ENCODE measurements at regions not wholly inside any gene's neighbourhood (a gene's known extent, or its start where the extent isn't known, plus 50 kb on each side); places are given as distances from the start of the nearest gene placed in this dataset.
"Not testable (repeated sequence)": the region's sequence is repeated elsewhere in the genome, so short reads cannot be mapped to it uniquely, and the experiment has no call there.

DNA sequence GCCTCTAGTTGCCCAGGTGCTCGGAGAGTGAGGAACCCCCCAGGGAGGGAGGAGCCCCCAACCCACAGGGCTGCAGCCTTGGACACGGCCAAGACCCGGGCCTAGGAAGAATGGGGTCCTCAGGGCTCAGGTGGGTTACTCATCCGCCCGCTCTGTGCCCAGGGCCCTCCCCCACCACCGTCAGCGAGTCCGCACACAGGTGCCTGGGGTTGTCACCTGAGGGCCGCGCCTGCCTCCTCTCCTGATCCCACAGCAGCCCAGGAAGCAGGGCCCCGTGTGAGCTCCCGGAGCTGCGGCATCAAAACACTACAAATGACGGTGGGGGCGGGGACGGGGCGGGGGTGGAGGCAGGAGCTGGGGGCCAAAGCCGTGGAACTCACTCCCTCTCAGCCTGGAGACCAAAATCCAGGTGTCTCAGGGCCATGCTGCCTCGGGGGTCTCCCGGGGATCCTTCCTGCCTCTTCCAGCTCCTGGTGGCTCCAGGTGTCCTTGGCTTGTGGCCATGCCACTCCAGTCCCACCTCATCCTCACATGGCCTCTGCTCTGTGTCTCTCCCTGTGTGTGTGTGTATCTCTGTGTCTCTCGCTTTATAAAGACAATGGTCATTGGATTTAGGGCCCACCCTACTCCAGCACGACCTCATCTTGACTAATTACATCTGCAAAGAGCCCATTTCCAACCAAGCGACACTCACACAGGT, 172.7 kb downstream of the NPIPB11 start:
- 91 to 95% (median 92%) methylated on average over 18 to 22 of the region's 23 CpGs for WGBS, 3 donors
- not testable (repeated sequence) for H3K27ac ChIP-seq (ENCODE audit: low read depth, low read length)

DNA sequence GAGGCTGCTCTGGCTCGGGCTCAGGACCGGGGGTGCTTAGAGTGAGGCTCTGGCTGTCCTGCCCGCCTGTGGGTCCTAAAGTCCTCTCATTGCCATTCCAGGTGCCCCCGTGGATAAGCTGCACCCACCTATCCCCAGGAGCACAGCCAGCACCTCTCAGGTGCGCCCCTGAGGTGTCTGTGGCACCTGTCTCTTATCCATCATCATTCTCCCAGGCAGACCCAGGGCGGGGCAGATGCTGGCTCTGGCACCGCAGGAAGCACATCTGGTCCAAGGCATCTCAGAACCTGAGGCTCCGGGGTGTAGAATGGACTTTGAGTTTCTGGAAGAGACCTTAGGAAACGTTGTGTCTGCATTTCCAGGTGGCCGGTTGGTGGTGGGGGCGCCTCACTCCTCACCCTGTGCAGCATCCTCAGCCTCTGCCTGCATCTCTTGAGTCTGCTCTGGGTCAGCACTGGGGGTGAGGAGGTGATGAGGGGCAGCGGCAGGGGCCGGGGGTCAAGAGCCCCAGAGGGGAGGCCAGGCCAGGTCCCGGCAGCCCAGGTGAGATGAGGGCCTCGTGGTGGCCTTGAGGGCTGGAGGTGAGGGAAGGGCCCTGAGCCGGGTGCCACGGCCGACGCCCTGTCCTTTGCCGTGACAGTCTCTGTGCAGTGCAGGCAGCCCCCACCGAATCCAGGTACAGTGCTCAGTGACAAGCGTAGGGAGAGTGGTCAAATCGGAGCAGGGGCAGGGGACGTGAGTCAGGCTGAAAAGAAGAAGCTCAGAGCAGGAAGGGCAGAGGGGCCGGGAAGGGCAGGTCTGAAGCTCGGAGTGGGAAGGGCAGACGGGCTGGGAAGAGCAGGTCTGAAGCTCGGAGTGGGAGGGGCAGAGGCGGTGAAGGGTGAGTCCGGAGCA, 173.5 kb downstream of the NPIPB11 start:
- WGBS, 3 donors, result 84 to 96% (median 94%) methylated on average over 30 of the region's 30 CpGs
- H3K27ac ChIP-seq (ENCODE audit: low read depth, low read length), result no peak overlapping the region

DNA sequence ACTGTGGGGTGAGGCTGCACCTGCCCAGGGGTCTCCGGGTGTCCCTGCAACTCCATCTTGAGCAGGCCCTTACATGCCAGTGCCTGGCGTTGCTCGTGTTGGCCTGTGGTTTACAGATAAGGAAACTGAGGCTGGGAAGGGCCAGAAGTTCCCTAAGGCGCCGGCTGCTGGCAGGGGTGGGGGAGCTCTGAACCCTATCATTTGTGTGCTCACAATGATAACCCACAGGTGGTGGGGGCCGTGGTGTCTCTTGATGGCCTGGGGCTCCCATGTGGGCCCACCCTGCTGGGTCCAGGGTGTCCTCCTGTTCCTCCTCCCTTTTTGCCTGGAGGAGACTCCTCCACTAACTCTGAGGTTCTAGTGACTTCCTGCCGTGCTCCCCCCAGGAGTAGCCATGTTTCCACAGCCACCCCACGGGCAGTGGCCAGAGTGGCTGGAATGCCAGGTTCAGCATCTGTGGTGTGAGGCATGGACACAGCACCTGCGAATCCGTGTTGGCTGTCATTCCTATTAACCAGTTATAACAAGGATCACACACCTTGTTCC, 174.3 kb downstream of the NPIPB11 start:
- WGBS, 3 donors, result 81 to 93% (median 92%) methylated on average over 9 to 10 of the region's 10 CpGs
- H3K27ac ChIP-seq (ENCODE audit: low read depth, low read length), result not testable (repeated sequence)

DNA sequence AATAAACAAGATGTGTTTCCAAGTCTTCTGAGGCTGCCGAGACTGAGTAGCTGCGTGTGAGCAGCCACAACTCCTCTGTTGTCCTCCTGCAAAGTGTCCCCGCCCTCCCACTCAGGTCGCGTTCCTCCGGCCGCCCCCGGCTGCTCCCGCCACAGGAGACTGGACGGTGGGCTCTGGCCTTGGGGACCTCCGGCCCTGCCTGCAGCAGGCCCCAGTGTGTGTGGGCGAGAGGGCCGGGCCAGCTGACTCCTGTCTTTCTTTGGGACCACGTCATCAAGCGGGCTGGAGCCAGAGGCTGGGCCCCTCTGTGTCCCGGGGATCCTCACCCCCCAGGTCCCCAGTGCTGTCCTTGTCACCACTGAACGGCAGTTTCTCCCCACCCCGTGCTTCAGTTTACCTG, 175.3 kb downstream of the NPIPB11 start:
- no peak overlapping the region for H3K27ac ChIP-seq (ENCODE audit: low read depth, low read length)
- 61 to 86% (median 63%) methylated on average over 15 to 18 of the region's 18 CpGs for WGBS, 3 donors

DNA sequence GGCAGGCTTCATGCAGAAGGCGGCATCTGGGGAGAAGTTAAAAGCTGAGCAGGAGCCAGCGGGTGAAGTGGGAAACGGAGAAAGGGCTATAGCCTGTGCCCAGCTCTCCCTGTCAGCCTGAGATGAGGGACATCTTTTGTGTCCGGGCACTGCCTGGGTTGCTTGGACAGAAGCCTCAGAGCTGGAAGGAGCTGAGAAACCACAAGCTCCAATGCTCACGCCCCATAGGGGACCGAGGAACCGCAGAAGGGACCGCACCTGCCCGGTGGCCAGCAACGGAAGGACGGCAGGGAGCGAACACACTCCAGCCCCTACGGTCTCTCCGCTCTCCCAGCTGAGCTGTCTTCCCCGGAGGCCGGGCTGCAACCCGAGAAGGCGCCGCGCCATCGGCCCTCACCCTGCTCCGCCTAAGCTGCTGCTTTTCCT, 175.8 kb downstream of the NPIPB11 start:
- no peak overlapping the region for H3K27ac ChIP-seq (ENCODE audit: low read depth, low read length)
- WGBS, 3 donors, result 67 to 75% (median 69%) methylated on average over 22 of the region's 22 CpGs

DNA sequence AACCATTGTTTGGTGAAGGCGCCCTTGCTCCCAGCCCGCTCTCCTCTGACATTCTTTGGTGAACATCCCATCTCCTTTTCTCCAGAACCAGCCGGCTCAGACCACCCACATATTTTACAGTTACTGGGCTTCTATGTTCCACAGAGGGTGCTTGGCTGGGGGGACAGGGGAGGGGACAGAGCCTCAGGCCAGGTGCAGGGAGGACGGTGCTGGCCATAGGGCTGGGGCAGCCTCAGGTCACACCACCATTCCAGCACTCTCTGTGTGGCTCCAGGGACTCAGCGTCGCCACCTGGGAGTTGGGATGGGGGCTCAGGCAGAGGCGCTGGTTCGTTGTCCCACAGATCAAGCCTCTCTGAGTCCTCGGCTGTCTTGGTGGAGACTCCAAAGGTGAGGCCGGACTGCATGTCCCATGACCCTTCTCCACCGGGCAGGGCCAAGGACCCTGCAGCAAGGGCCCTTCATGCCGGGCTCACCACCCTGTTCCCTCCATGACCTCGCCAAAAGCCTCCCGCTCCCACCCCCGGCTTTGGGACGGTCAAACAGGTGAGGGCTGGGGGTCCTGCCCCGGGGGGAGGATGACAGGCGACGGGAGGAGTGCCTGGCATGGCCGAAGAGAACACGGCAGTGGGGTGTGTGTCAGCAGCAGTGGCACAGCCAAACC, 176.4 kb downstream of the NPIPB11 start:
- WGBS, 3 donors, result 88 to 89% (median 89%) methylated on average over 21 of the region's 21 CpGs
- not testable (repeated sequence) for H3K27ac ChIP-seq (ENCODE audit: low read depth, low read length)

DNA sequence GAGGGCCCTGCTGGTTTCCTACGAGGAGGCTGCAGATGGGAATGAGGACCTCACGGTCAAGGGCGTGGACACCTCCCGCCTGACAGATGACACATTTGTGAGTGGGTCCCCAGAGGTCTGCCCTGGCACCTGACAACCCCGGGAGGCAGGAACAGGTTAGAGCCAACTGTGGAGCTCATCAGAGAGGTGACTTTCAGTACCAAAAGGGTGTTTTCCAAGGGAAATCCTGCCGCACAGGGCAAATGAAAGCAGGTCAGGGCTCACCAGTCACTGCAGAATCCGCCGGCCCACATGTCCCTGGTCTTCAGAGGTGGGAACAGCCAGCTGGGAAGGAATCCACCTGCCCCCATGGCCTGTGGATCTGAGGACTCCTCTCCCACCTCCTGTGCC, 176.9 kb downstream of the NPIPB11 start:
- WGBS, 3 donors, result 71 to 82% (median 76%) methylated on average over 8 of the region's 8 CpGs
- not testable (repeated sequence) for H3K27ac ChIP-seq (ENCODE audit: low read depth, low read length)

DNA sequence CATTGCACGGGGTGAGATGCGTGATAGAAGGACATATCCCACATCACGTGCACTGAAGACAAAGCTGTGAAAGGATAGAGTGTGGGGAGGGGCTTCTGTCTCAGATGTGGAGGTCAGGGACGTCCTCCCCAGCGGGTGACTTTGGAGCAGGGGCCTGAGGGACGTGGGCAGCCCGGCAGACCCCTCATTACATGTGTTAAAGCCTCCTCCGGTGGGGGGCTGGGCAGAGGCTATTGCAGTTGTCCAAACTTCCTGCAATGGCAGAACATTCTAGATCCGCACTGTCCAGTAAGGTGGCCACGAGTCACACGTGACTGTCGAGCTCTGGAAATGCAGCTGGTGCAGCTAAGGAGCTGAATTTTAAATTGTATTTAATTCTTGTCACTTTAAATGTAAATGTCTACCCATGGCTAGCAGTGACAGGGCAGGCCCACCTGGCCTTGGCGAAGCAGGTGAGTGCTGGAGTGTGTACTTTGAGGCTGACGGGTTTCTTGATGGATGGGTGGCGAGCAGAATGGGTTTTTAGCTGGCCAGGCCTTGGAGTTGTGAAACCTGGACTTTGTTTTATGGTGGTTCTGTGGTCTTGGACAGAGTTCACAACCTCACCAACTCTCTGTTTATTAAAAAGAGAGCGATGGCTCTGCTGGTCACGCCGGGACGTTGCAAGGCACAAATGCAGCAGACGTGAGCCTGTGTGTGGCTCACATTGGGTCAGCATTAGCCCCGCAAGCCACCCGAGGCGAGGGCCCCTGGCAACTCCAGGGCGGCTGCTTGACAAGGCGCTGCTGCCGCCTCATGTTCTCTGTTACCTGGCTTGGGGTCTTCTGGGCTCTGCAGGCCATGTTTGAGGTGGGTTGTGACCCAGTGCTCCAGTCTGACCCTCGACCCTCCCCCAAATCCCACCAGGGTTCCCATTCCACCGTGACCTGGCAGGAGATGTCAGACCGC, 177.6 kb downstream of the NPIPB11 start:
- H3K27ac ChIP-seq (ENCODE audit: low read depth, low read length), result not testable (repeated sequence)
- 90 to 91% (median 91%) methylated on average over 27 to 28 of the region's 29 CpGs for WGBS, 3 donors

DNA sequence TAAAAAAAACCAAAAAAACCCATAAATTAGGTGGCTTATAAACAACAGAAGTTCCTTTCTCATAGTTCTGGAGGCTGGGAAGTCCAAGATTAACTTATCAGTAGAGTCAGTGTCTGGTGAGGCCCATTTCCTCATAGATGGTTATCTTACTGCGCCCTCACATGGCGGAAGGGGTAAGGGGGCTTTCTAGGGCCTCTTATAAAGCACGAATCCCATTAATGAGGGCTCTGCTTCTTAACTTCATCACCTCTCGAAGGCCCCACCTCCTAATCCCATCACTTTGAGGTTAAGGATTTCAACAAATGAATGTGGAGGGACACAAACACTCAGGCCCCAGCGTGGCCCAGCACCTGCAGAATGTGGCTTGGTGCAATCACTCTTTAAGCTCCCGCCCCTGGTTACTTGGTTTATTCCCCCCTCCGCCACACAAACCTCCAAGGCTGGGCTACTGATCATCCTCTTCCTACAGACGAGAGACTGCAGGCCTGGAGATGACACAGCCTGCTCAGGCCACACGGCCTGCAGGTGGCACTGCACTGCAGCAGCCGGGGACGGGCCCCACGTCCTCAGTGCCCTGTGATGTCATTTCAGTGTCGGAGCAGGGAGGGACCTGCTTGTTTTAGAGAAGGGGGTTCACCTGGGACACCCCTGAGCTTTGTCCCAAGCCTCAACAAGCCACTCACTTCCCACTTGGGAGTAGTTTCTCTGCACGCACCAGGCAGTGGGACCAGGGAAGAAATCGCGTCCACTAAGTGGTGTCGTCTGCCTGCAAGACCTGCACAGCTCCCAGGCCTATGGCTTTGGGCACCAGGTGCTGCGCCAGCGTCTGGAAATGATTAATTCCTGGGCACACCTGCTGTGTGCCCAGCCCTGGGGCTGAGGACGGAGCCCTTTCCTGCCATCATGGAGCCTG, 178.5 kb downstream of the NPIPB11 start:
- not testable (repeated sequence) for H3K27ac ChIP-seq (ENCODE audit: low read depth, low read length)
- WGBS, 3 donors, result 42 to 56% (median 55%) methylated on average over 17 to 19 of the region's 20 CpGs

DNA sequence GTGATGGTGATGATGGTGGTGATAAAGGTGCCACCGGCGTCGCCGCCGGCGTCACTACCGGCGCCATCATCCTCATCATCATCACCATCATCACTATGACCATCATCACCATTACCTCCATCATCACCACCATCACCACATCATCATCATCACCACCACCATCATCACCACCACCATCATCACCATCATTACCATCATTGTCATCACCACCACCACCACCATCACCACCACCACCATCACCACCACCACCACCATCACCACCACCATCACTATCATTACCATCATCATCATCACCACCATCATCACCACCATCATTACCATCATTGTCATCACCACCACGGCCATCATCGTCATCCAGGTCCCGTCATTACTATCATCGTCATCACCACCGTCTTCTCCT, 179.7 kb downstream of the NPIPB11 start:
- no peak overlapping the region for H3K27ac ChIP-seq (ENCODE audit: low read depth, low read length)
- WGBS, 3 donors, result no CpG with 5 or more reads among the region's 13 CpGs

DNA sequence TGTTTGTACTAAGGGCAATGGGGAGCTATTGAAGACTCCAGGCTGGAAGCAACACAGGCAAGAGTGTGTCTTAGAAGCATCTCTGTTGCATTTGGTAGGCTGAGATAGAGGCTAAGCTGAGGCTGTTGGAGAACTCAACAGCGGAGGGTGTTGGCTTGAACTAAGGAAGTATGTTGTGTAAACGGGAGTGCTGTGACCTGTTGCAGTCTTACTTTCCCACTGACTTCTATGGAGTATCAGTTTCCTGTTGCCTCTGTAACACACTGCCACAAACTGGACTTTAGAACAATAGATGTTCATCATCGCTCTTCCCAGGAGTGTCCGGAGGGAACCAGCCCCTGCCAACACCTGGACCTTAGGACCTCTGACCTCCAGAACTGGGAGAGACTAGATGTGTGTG, 181.8 kb downstream of the NPIPB11 start:
- 46 to 83% (median 58%) methylated on average over 4 of the region's 4 CpGs for WGBS, 3 donors
- H3K27ac ChIP-seq (ENCODE audit: low read depth, low read length), result not testable (repeated sequence)

DNA sequence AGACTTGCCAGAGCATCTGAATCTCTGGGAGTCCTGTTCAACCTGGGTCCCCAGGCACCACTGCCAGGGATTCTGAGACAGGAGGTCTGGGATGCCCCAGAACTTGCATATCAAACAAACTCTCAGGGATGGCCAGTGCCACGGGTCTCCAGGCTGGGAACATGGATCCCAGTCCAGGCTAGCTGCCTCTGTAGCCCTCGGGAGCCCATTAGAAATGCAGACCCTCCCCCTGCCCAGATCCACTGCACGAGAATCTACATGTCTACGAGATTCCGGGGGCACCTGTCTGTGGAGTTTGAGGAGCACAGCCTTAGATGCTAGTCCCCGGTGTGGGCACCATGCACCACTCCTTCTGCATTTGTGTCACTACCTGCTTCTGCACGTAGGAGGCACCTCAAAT, 183.9 kb downstream of the NPIPB11 start:
- whole genome bisulfite sequencing, 3 donors, result 93 to 98% (median 95%) methylated on average over 5 to 6 of the region's 7 CpGs
- not testable (repeated sequence) for H3K27ac ChIP-seq (ENCODE audit: low read depth, low read length)

DNA sequence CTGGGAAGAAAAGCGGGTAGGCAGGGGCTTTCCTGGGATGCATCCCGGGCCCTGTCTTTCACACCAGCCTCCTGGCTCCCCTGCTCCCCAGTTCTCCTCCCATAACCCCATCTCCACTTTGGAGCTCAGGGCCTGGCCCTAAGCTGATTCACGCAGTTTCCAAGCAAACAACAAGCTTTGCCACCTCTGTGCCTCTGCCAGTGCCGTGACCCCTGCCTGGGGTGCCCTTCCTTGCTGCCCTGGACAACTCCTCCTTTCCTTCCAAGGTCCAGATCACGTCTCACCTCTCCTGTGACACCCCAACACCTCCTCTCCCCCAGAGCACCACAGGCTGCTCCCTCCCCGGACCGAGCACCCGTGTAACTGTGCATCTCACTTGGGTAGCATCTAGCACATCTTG, 184.5 kb downstream of the NPIPB11 start:
- 79 to 93% (median 90%) methylated on average over 6 to 8 of the region's 8 CpGs for WGBS, 3 donors
- H3K27ac ChIP-seq (ENCODE audit: low read depth, low read length), result not testable (repeated sequence)

DNA sequence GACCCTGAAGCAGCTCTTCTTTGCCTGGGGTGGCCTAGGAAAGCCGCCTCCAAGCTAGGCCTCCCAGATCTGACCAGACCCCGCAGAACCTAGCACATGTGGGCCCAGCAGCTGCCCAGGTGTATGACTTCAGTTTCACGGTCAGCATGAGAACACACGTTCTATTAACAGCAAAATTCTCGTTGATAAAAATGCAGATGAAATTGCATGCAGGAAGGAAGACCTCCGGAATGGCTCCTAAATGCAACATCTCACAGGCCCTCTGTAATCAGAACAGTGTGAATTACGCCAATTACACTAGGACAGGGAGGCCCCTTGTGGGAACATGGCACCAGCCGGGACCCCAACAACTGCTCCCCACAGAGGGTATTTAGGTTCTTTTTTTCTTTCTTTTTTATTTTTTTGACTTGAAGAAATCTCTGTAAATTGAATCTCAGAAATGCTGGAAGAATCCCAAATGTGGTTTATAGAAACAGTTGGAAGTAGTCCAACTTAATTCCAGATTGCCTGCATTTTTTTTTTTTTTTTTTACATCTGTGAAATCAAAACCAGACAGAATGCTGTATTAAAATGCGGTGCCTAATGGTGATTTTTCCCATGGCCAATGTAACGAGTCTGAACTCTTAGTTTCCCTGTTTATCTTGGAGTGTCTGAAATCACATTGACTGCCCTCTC, 185.1 kb downstream of the NPIPB11 start:
- WGBS, 3 donors, result 72 to 74% (median 73%) methylated on average over 10 of the region's 10 CpGs
- H3K27ac ChIP-seq (ENCODE audit: low read depth, low read length), result not testable (repeated sequence)

DNA sequence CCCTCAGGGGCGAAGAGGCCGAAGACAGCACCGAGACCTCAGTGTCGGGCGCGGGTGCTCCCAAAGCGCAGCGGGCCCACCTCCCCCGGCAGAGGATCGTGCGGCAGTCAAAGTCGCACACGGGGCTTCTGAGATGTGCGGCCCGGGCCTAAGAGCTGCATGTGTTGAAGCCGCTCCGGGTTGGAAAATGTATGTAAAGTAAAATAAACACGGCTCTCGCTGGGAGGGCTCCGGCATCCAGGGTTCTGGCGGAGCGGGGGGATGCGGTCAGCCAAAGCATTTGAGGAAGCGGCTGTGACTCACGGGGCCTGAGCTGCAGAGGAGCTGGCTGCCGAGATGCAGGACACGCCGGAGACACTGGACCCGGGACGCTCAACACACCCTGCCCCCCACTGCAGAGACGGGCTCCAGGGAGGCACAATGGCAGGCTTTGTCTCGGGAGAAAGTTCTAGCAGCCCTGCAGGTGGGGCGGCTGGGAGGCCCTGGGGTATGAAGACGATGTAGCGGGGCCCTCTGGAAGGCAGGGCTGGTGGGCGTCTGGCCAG, 185.8 kb downstream of the NPIPB11 start:
- H3K27ac ChIP-seq (ENCODE audit: low read depth, low read length), result not testable (repeated sequence)
- WGBS, 3 donors, result 47 to 73% (median 48%) methylated on average over 23 to 29 of the region's 36 CpGs

DNA sequence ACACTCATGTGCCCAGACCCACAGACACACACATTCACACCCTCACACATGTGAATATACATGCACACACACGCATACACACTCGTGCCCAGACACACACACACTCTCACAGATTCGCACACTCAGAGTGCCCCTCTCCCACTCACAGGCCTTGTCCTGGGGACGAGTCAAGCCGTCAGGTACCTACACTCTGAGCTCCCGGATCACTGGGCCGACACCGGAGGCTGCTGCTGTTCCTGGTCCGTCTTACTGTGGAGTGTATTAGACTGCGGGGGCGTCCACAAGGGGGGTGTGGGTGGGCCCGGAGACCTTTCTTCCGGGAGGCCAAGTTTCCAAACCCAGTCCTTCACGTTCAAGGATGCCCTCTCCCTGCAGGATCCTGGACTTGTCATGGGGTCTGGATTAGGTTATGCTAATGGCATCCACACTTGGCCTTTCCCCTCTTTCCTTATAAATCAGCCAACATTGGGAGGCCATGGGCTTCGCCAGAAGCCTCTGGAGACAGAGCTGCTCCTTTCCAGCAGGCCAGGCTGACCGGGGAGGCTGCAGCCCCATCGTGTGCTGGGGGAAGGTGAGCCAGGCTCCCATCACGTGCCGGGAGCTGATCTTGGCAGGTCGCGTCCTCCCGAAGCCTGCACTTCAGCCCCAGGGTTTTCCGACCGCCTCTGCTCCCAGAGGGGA, 186.4 kb downstream of the NPIPB11 start:
- not testable (repeated sequence) for H3K27ac ChIP-seq (ENCODE audit: low read depth, low read length)
- 73 to 78% (median 77%) methylated on average over 19 to 24 of the region's 24 CpGs for WGBS, 3 donors
